DOHH2 (cell line): ENCODE measurements at regions not wholly inside any gene's neighbourhood (a gene's known extent, or its start where the extent isn't known, plus 50 kb on each side); places are given as distances from the start of the nearest gene placed in this dataset.

Experiments
- H3F3A ChIP-seq: fragments of 200-600 bp; sonication (generic), shearing (Covaris generic); 2 replicates; pipeline ENCODE4 v1.6.0; 2016; ENCODE audit warnings: antibody characterized with exemption, mild to moderate bottlenecking; ENCODE audit not compliant: control insufficient read depth, insufficient read depth
- H3K27ac ChIP-seq: fragments of 200-600 bp; sonication (generic); 2 replicates; pipeline ENCODE4 v1.5.1; 2014; ENCODE audit warnings: low read depth, mild to moderate bottlenecking, low read length, moderate library complexity
- H3K27me3 ChIP-seq: fragments of 200-600 bp; sonication (generic); 2 replicates; pipeline ENCODE4 v1.6.1; 2014; ENCODE audit warnings: mild to moderate bottlenecking, low read length, mixed read lengths; ENCODE audit not compliant: control insufficient read depth
- H3K36me3 ChIP-seq: fragments of 200-600 bp; sonication (generic); 2 replicates; pipeline ENCODE4 v1.6.1; 2014; ENCODE audit warnings: mild to moderate bottlenecking, low read length, moderate library complexity, mixed read lengths; ENCODE audit not compliant: control insufficient read depth
- H3K4me1 ChIP-seq: fragments of 200-600 bp; sonication (generic); 2 replicates; pipeline ENCODE4 v1.6.1; 2014; ENCODE audit warnings: mild to moderate bottlenecking, low read length, mixed read lengths; ENCODE audit not compliant: control insufficient read depth
- H3K4me2 ChIP-seq: fragments of 200-600 bp; sonication (generic); 2 replicates; pipeline ENCODE4 v1.6.0; 2014; ENCODE audit warnings: mild to moderate bottlenecking, low read length, moderate library complexity
- H3K4me3 ChIP-seq: fragments of 200-600 bp; sonication (generic); 2 replicates; pipeline ENCODE4 v1.5.1; 2014; ENCODE audit warnings: mild to moderate bottlenecking, low read length, mixed read lengths
- H3K79me2 ChIP-seq: fragments of 200-600 bp; sonication (generic); 2 replicates; pipeline ENCODE4 v1.6.1; 2014; ENCODE audit warnings: mild to moderate bottlenecking, low read length, mixed read lengths; ENCODE audit not compliant: control insufficient read depth
- H3K9me2 ChIP-seq: fragments of 200-600 bp; sonication (generic); replicated peaks from 2 replicates; pipeline ENCODE4 v1.6.1; 2014; ENCODE audit warnings: mild to moderate bottlenecking, low read length, mixed read lengths; ENCODE audit not compliant: control insufficient read depth
- H3K9me3 ChIP-seq: fragments of 200-600 bp; sonication (generic); 2 replicates; pipeline ENCODE4 v1.6.1; 2014; ENCODE audit warnings: antibody characterized with exemption, low read length, mixed read lengths; ENCODE audit not compliant: control insufficient read depth, insufficient read depth
- H4K20me1 ChIP-seq: fragments of 200-600 bp; sonication (generic); 2 replicates; pipeline ENCODE4 v1.6.0; 2014; ENCODE audit warnings: low read depth, mild to moderate bottlenecking, antibody characterized with exemption, low read length, moderate library complexity; ENCODE audit not compliant: control insufficient read depth, insufficient read depth
- EZH2phosphoT487 ChIP-seq: fragments of 200-600 bp; sonication (generic); IDR thresholded peaks from 2 replicates; pipeline ENCODE4 v1.6.1; 2017; ENCODE audit warnings: borderline replicate concordance, mild to moderate bottlenecking, antibody characterized with exemption, low read length, moderate library complexity, mixed read lengths
- TF ChIP-seq, protein P1 (sequence below): fragments of 200-600 bp; sonication (generic); IDR thresholded peaks from one replicate; pipeline ENCODE4 v1.5.1; 2014; ENCODE audit warnings: antibody characterized with exemption, mild to moderate bottlenecking, low read depth, low read length; ENCODE audit not compliant: poor library complexity, severe bottlenecking

DNA sequence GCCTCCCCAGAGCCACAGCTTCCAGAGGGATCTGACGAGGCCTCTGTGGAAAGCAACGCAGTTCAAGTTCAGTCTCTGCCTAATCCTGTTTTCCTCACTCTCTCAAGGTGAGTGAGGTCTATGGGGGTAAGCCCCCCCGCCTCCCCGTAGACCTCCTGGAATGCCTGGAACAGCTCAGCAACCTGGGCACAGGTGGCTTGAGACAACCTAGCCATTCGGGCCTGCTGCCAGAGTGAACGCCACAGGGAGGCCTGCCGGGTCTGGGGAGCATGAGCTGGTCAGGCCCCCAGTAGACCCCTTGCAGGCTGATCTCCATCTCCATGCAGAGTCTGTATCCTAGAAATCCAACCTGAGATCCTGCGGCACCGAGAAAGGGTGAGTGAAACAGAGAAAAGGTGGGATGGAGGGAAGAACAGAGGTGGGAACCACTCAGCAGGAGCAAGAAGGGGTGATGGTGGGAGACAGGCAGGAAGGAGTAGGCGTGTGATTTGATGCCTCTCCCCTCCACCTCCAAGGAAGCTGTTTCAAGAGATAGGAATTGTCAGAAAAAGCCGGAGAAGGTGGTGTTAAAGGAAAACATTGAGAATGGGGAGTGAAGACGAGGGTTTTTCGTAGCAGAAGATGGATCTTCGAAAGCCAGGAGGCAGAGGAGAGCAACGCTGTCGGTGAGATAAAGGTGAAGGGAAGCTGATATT lies 123.1 kb upstream of the PRMT8 start:
- Histone ChIP-seq H3K9me3 (no peaks in the 10 kb centered on the region), H3K27me3 (peaks cover 8% of the 10 kb centered on the region; the same call in 1 of the 2 replicates), H3K27ac (no peak overlapping the region), H4K20me1 (no peaks in the 10 kb centered on the region), H3K36me3 (no peaks in the 10 kb centered on the region), H3K4me2 (no peak overlapping the region), H3K9me2 (no peaks in the 10 kb centered on the region), H3F3A (no peaks in the 10 kb centered on the region), H3K4me1 (peaks cover 11% of the 10 kb centered on the region), H3K4me3 (no peak overlapping the region), H3K79me2 (no peaks in the 10 kb centered on the region)
- no peak for TF ChIP-seq EZH2phosphoT487
- TF ChIP-seq, protein P1, sequence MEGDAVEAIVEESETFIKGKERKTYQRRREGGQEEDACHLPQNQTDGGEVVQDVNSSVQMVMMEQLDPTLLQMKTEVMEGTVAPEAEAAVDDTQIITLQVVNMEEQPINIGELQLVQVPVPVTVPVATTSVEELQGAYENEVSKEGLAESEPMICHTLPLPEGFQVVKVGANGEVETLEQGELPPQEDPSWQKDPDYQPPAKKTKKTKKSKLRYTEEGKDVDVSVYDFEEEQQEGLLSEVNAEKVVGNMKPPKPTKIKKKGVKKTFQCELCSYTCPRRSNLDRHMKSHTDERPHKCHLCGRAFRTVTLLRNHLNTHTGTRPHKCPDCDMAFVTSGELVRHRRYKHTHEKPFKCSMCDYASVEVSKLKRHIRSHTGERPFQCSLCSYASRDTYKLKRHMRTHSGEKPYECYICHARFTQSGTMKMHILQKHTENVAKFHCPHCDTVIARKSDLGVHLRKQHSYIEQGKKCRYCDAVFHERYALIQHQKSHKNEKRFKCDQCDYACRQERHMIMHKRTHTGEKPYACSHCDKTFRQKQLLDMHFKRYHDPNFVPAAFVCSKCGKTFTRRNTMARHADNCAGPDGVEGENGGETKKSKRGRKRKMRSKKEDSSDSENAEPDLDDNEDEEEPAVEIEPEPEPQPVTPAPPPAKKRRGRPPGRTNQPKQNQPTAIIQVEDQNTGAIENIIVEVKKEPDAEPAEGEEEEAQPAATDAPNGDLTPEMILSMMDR: no peak

DNA sequence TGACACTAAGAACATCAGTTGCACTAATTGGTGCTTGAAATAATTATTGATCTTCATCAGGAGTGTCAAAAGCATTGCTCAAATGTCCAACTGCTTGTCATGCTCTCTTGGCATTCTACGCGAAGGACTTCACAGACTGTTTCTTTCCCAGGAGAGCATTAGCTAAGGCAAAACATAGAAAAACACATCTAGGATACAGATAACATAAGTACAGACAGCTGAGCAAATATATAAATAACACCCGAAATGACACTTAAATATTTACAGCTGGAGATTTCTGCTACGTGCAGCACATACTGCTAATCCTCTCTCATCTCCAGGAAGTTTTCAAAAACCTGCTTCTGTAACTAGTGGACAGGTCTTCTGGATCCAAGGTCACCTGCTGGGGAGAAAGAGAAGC lies 120.0 kb upstream of the PRMT8 start:
- H3K27me3 ChIP-seq: peaks cover 8% of the 10 kb centered on the region; the same call in 1 of the 2 replicates
- H3K9me2 ChIP-seq: no peaks in the 10 kb centered on the region
- H3K79me2 ChIP-seq: no peaks in the 10 kb centered on the region
- H4K20me1 ChIP-seq: no peaks in the 10 kb centered on the region
- no peaks in the 10 kb centered on the region for H3K4me1 ChIP-seq
- TF ChIP-seq, protein P1: no peak
- no peak for TF ChIP-seq EZH2phosphoT487
- no peak overlapping the region for H3K27ac ChIP-seq
- H3K9me3 ChIP-seq: no peaks in the 10 kb centered on the region
- no peaks in the 10 kb centered on the region for H3K36me3 ChIP-seq
- H3K4me3 ChIP-seq: no peak overlapping the region
- H3F3A ChIP-seq: no peaks in the 10 kb centered on the region
- H3K4me2 ChIP-seq: no peak overlapping the region

DNA sequence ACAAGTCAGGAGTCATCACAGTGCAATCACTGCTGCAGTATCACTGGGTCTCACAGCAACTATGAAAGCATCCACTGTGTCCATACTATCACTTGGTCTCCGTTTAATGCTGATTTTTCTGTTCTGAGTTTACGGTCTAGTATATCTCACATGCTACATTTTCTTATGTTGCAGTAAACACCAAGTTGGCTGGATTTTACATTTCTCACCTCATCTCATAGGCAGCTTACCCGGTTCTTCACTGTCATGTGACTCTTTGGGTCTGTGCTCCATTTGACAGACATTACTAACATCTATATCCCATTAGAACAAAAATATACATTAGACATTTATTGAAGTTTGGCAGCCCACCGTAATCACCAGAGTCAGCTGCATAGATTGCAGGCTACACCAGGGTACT lies 115.7 kb upstream of the PRMT8 start:
- peaks cover 3% of the 10 kb centered on the region; the same call in 1 of the 2 replicates for H3K9me3 ChIP-seq
- no peaks in the 10 kb centered on the region for H3F3A ChIP-seq
- TF ChIP-seq, protein P1: no peak
- TF ChIP-seq EZH2phosphoT487: no peak
- H3K9me2 ChIP-seq: no peaks in the 10 kb centered on the region
- no peak overlapping the region for H3K4me2 ChIP-seq
- H3K4me3 ChIP-seq: no peak overlapping the region
- no peaks in the 10 kb centered on the region for H4K20me1 ChIP-seq
- no peaks in the 10 kb centered on the region for H3K36me3 ChIP-seq
- no peaks in the 10 kb centered on the region for H3K79me2 ChIP-seq
- no peaks in the 10 kb centered on the region for H3K27me3 ChIP-seq
- no peak overlapping the region for H3K27ac ChIP-seq
- H3K4me1 ChIP-seq: no peaks in the 10 kb centered on the region
